Activated CD8-positive, alpha-beta memory T cell treated with anti-CD3 and anti-CD28 coated beads for 36 hours (primary cell): ENCODE measurements at regions not wholly inside any gene's neighbourhood (a gene's known extent, or its start where the extent isn't known, plus 50 kb on each side); places are given as distances from the start of the nearest gene placed in this dataset.
"Not testable (repeated sequence)": the region's sequence is repeated elsewhere in the genome, so short reads cannot be mapped to it uniquely, and the experiment has no call there.

Experiments used
- CTCF ChIA-PET: fragments of 350-600 bp; sonication (Branson Sonifier 250); formaldehyde crosslinking; loops from one replicate; lab custom pipeline; 2021; ENCODE audit warnings: antibody characterized with exemption; lab: Charles Lee
- POLR2A ChIA-PET: fragments of 350-600 bp; sonication (Branson Sonifier 250); formaldehyde crosslinking; loops from one replicate; lab custom pipeline; 2021; ENCODE audit warnings: antibody characterized with exemption; lab: Charles Lee

- ChIA-PET CTCF (interaction anchor here (1.0 to 1.3 kb wide), 3 partner anchors 8 to 542 kb away, joined by 4 to 11 read pairs (median 5); no protein-coding TSS in a partner anchor), POLR2A (no interaction called here)
Observed at GRCh38 chr12:114508529-114509129, 102.7 kb upstream of the TBX5 start.

DNA sequence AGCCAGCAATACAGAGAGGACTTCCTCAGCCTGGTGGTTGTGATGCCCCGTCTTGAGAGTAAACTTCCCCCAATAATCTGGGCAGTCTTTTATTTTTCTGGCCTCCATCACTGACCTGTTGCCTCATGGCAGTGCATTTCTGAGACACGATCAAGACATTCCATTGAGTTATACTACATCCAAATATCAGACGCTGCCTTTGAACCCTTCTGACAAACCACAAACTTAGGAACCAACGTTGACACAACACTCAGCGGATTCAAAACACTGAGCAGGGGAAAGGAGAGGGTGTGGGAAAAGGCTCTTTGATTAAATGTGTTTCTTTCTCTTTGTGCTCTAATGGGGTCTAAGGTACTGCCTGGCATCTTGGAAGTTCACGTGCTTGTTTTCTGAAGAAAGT lies 100.7 kb upstream of the TBX5 start:
- CTCF ChIA-PET: no interaction called here
- POLR2A ChIA-PET: no interaction called here

DNA sequence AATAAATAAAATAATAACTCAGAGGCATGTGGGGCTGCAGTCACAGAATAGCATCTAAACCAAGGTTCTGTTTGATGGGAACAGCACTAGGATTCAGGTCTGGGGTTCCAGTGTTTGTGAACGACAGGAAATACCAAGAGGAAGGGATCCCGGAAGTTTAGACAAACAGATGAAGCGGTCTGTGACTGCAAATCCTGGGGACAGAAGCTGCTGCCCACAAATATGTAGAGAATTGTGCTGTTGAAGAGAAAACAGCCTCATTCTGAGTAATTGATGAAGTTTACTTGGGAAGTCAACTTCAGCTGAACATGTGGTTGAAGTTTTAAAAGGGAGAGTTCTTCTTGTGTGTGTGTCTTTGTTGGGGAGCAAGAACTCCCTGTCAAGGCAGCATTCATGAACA lies 98.4 kb upstream of the TBX5 start:
- ChIA-PET POLR2A (no interaction called here), CTCF (no interaction called here)

DNA sequence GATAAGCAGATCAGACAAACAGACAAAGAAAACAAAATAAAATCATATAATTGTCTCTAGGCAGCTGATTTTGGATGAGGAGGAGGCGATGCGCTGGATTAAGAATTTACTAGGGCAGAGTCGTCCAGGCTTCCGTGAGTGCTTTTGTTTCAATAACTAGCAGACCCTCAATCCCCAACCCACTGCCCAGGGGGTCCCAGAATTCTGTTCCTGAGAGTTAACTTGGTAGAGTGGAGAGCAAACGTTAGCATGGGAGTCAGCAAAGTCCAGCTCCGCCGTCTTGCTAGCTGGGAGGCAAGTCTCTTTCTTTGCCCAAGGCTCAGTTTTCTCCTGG lies 95.5 kb upstream of the TBX5 start:
- ChIA-PET CTCF (no interaction called here), POLR2A (no interaction called here)

GRCh38 chr12:114500775-114501473 lies 95.0 kb upstream of the TBX5 start:
- ChIA-PET CTCF (no interaction called here), POLR2A (no interaction called here)

- CTCF ChIA-PET: no interaction called here
- POLR2A ChIA-PET: no interaction called here
Observed at GRCh38 chr12:114500131-114500530, 94.2 kb upstream of the TBX5 start.

DNA sequence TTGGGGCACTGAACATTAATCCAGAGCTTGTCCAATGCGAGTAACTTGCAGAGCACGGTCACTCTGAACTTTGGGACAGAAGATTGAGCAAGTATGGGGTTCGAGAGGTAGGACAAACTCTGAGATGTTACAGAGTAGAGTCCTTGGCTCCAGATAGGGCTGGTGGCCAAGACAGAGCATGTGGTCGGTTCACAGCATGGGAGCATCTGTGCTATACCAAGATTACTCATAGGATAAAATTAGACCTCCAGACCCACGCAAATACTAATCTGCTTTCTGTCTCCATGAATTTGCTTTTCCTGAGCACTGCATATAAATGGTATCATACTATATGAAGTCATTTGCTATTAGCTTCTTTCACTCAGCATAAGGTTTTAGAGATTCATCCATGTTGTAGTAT lies 93.4 kb upstream of the TBX5 start:
- ChIA-PET POLR2A (no interaction called here), CTCF (no interaction called here)

- ChIA-PET CTCF (no interaction called here), POLR2A (no interaction called here)
Observed at GRCh38 chr12:114491916-114492315, 86.0 kb upstream of the TBX5 start.

DNA sequence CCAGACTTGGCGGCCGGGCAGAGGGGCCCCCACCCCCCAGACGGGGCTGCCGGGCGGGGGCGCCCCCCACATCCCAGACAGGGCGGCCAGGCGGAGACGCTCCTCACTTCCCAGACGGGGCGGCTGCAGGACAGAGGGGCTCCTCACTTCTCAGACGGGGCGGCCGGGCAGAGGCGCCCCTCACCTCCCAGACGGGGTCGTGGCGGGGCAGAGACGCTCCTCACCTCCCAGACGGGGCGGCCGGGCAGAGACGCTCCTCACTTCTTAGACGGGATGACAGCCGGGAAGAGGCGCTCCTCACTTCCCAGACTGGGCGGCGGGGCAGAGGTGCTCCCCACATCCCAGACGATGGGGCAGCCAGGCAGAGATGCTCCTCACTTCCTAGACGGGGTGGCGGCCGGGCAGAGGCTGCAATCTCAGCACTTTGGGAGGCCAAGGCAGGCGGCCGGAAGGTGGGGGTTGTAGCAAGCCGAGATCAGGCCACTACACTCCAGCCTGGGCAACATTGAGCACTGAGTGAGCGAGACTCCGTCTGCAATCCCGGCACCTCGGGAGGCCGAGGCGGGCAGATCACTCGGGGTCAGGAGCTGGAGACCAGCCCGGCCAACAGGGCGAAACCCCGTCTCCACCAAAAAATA lies 79.0 kb upstream of the TBX5 start:
- POLR2A ChIA-PET: not testable (repeated sequence)

GRCh38 chr12:114483996-114484395 lies 78.1 kb upstream of the TBX5 start:
- POLR2A ChIA-PET: no interaction called here

More for the DNA sequence above, 79.0 kb upstream of the TBX5 start:
- CTCF ChIA-PET: not testable (repeated sequence)

GRCh38 chr12:114481200-114481535 lies 75.2 kb upstream of the TBX5 start:
- POLR2A ChIA-PET: no interaction called here

More at GRCh38 chr12:114483996-114484395, 78.1 kb upstream of the TBX5 start:
- CTCF ChIA-PET: no interaction called here

DNA sequence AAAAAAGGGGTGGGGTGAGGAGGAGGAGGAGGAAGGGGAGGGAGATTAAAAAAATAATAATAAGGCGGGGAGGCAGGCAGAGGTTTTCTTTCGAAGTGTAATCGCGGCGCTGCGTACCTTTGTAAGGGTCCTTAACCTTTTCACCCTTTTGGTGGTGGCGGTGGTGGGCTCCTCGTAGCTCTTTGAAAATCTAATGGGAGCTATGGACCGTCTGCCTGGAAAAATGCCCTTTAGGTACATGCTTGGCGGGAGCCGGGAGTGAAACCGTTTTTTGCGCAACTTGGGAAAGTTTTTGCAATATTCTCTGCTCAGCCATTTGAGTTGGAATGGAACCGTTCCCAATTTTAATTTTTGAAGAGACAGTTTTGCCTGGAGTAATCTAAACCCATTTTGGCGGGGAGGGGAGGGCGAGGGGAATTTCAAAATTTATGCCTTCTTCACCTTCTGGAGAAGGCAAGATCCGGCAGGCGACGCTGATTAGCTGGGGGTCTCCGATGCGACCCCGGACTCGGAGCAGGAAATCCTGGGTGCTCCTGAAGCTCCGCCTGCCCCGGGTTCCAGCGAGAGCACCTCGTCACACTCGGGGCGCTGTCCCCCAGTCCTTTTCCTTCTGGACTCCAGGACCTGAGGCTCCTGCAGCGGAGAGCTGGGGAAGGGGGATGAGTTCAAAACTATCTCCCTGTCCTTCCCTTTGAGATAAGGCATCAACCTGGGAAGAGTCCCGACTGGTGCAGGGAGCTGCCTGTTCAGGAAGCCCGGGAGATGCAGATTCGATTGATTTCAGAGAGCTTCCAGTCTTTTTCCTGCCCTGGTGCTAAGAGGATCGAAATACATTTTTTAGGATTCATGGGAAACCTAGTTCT lies 74.6 kb upstream of the TBX5 start:
- POLR2A ChIA-PET: no interaction called here
- CTCF ChIA-PET: interaction anchor here (0.6 kb wide), 1 partner anchor 299 kb away, joined by 3 read pairs; no protein-coding TSS in a partner anchor

More at GRCh38 chr12:114481200-114481535, 75.2 kb upstream of the TBX5 start:
- CTCF ChIA-PET: no interaction called here

- CTCF ChIA-PET: interaction anchor here (0.6 kb wide), 1 partner anchor 298 kb away, joined by 3 read pairs; no protein-coding TSS in a partner anchor
Observed at GRCh38 chr12:114479831-114480230, 73.9 kb upstream of the TBX5 start.

GRCh38 chr12:114478865-114479264 lies 72.9 kb upstream of the TBX5 start:
- ChIA-PET POLR2A (no interaction called here), CTCF (no interaction called here)

More at GRCh38 chr12:114479831-114480230, 73.9 kb upstream of the TBX5 start:
- POLR2A ChIA-PET: no interaction called here

DNA sequence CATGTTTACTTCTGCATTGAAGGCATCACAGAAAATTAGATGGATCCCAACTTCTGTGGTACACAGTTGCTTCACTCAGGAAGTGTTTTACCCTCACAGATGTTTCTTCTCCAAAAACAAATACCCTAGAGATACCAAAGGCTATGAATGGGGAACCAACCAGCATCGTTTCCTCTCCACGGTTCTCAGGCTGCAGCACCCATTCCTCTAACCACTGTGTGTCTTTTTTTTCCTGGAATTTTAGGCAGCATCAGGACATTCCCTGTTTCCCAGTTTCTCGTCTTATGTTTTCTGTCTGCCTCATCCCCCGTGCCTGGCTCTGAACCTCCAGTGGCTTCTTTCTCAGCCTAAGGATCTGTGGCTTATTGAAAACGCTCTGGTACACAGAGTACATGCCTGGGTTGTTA lies 72.0 kb upstream of the TBX5 start:
- ChIA-PET CTCF (no interaction called here), POLR2A (no interaction called here)

DNA sequence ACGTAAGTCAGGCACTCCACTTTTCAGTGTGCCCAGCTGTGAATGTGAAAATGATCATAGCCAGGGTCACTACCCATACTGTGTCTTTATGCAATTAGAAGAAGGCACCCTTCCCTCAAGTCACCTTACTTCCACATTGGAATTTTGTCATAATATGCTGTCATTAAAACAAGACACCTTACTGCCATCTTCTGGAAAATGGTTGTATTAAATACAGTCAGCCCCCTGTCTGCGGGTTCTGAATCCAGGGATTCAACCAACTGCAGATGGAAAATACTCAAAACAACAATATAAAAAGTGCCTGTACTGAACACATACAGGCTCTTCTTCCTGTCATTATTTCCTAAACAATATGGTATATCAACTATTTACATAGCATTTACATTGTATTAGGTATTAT lies 70.2 kb upstream of the TBX5 start:
- ChIA-PET CTCF (no interaction called here), POLR2A (no interaction called here)

DNA sequence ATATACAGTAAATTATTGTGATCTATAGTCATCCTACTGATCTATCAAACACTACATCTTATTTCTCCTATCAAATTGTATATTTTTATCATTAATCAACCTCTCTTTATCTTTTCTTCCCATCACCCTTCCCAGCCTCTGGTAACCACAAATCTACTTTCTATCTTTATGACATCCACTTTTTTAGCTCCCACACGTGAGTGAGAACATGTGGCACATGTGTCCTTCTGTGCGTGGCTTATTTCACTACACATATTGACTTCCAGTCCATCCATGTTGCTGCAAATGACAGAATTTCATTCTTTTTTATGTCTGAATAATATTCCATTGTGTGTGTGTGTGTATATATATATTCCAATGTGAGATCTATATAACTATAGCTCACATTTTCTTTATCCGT lies 67.8 kb upstream of the TBX5 start:
- ChIA-PET CTCF (no interaction called here), POLR2A (no interaction called here)

DNA sequence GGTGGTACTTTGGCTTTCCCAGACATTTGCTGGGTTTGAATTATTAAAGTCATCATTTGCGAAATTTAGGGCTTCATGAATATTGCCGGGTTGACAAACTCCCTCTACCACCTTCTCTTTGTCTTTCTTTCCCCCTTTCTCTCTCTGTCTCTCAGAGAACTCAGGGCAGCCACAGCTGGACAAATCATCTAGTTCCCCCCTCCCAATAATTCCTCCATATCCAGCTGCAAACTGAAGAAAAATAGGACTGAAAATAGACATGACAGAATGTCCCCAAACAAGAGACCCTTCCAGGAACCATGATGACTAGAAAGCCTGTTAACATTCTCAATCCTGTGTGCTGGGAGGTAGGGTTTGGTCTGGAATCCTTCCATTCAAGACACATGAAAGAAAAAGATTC lies 67.1 kb upstream of the TBX5 start:
- ChIA-PET CTCF (no interaction called here), POLR2A (no interaction called here)

- CTCF ChIA-PET: no interaction called here
Observed at GRCh38 chr12:114457620-114458019, 51.7 kb upstream of the TBX5 start.

More at GRCh38 chr12:114457620-114458019, 51.7 kb upstream of the TBX5 start:
- POLR2A ChIA-PET: no interaction called here
